ENCODE measurements at regions not wholly inside any gene's neighbourhood (a gene's known extent, or its start where the extent isn't known, plus 50 kb on each side); places are given as distances from the start of the nearest gene placed in this dataset.

GRCh38 chr12:91999823-92000222, 145.8 kb downstream of the BTG1 start:
- no peak for TF ChIP-seq POLR2A (IDR thresholded peaks at IDR 0.05)
- no peak for TF ChIP-seq EP300 (IDR thresholded peaks at IDR 0.05; ENCODE audit: low read depth)
